ENCODE measurements at regions not wholly inside any gene's neighbourhood (a gene's known extent, or its start where the extent isn't known, plus 50 kb on each side); places are given as distances from the start of the nearest gene placed in this dataset.

DNA sequence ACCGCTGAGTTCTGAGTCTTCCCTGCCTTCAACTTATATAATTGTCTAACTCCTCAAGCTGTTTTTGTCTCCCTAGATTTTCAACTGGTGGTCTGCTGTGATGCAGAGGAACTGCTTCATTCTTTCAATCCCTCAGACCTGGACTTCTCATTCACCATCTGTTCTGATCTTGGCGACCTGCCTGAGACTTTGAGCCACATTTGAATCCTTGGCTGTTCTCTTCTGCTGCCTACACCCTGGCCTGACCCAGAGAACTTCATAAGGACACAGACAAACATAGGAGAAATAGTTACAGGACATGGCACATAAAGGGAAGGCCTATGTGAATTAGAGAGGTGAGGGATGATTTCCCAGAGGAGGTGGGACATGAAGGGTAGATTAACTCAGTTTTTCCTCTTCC lies 326.7 kb downstream of the PTEN start:
- H3K27me3 ChIP-seq (ENCODE audit: insufficient read depth, low read length), result no peaks in the 10 kb centered on the region
- H3K4me3 ChIP-seq (ENCODE audit: low read length), result no peak overlapping the region
- peaks cover 18% of the 10 kb centered on the region for H3K4me1 ChIP-seq (ENCODE audit: insufficient read depth, low read length)
- no peaks in the 10 kb centered on the region for H3K9me3 ChIP-seq (ENCODE audit: low read depth, low read length)

DNA sequence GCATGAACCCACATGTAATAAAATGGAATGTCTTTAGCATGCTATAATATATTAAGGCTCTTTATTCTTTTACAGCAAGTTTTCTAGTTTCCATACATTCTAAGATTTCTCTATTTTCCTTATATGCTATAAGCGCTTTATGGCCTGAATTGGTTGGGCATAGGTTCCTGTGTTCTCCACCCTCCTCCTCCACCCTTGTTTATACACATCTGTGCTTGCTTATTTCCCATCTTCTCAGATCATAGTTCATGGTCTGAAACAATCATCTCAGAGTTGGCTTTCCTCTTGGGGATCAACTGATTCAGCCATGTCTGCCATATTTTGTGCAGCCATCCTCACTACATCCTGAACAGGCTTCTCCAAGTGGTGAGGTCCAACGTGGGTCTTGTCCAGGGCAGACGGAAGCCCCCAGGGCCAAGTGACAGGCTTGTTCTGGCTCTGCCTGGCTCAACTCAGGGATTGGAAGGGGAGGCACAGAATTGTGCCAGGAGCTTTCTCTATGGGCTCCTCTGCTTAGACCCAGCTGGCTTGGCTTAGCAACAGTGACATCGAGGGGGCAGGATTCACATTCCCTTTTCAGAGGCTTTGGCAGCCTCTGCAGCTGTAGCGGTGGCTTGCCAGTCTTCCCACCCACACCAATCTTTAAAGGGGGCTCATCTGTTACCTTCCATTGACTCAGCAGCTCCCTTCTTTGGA lies 327.3 kb downstream of the PTEN start:
- peaks cover 18% of the 10 kb centered on the region for H3K4me1 ChIP-seq (ENCODE audit: insufficient read depth, low read length)

DNA sequence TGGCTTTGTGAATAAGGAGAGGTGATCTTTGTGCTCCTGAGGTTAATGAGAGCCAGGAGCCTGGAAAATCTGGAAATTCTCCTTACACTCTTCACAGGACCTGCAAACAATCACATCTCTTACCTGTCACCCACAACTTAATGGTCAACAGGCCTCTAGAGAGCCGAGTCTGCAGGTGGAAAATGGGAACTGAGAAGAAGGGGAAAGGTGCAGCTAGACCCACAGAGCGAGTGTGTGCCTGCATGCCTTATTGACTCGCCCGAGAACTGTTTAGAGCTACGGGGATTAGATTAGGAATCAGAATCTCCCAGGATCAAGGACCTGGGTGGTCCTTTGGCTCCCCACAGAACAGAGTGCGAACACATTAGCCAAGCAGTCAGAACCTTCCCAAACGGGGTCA lies 329.6 kb downstream of the PTEN start:
- H3K9me3 ChIP-seq (ENCODE audit: low read depth, low read length), result no peaks in the 10 kb centered on the region
- H3K27me3 ChIP-seq (ENCODE audit: insufficient read depth, low read length), result no peaks in the 10 kb centered on the region
- no peak overlapping the region for H3K4me3 ChIP-seq (ENCODE audit: low read length)
- peaks cover 9% of the 10 kb centered on the region for H3K4me1 ChIP-seq (ENCODE audit: insufficient read depth, low read length)

More for the DNA sequence above, 327.3 kb downstream of the PTEN start:
- H3K9me3 ChIP-seq (ENCODE audit: low read depth, low read length), result no peaks in the 10 kb centered on the region
- no peaks in the 10 kb centered on the region for H3K27me3 ChIP-seq (ENCODE audit: insufficient read depth, low read length)
- no peak overlapping the region for H3K4me3 ChIP-seq (ENCODE audit: low read length)

GRCh38 chr10:88194041-88194887 lies 330.8 kb downstream of the PTEN start:
- no peaks in the 10 kb centered on the region for H3K27me3 ChIP-seq (ENCODE audit: insufficient read depth, low read length)
- H3K4me1 ChIP-seq (ENCODE audit: insufficient read depth, low read length), result peaks cover 7% of the 10 kb centered on the region
- no peaks in the 10 kb centered on the region for H3K9me3 ChIP-seq (ENCODE audit: low read depth, low read length)
- no peak overlapping the region for H3K4me3 ChIP-seq (ENCODE audit: low read length)

DNA sequence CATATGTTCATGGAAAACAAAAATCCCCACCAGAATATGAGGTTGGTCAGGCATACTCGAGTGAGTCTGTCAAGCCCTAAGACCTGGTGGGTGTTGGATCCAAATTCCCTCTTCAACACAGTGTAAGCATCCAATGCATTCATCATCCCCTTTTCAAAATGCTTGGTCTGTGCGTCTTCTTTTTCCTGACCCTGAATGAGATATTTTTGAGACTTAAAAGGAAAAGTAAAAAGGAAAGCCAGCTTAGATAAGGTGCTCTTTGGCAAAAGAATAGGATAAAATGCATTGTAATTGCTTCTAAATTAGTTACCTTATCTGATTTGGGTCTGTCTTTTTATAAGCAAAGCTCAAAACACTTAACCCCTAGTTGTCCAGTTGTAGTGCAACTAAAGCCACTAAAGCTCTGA lies 331.5 kb downstream of the PTEN start:
- peaks cover 7% of the 10 kb centered on the region for H3K4me1 ChIP-seq (ENCODE audit: insufficient read depth, low read length)
- no peaks in the 10 kb centered on the region for H3K27me3 ChIP-seq (ENCODE audit: insufficient read depth, low read length)
- H3K4me3 ChIP-seq (ENCODE audit: low read length), result no peak overlapping the region
- no peaks in the 10 kb centered on the region for H3K9me3 ChIP-seq (ENCODE audit: low read depth, low read length)

- Histone ChIP-seq H3K4me1 (ENCODE audit: insufficient read depth, low read length) (peaks cover 7% of the 10 kb centered on the region), H3K27me3 (ENCODE audit: insufficient read depth, low read length) (no peaks in the 10 kb centered on the region), H3K4me3 (ENCODE audit: low read length) (no peak overlapping the region), H3K9me3 (ENCODE audit: low read depth, low read length) (no peaks in the 10 kb centered on the region)
Observed at GRCh38 chr10:88195841-88196240, 332.4 kb downstream of the PTEN start.

GRCh38 chr10:88196291-88196690 lies 332.9 kb downstream of the PTEN start:
- H3K9me3 ChIP-seq (ENCODE audit: low read depth, low read length), result no peaks in the 10 kb centered on the region
- no peak overlapping the region for H3K4me3 ChIP-seq (ENCODE audit: low read length)
- no peaks in the 10 kb centered on the region for H3K27me3 ChIP-seq (ENCODE audit: insufficient read depth, low read length)
- peaks cover 7% of the 10 kb centered on the region for H3K4me1 ChIP-seq (ENCODE audit: insufficient read depth, low read length)

- peaks cover 6% of the 10 kb centered on the region for H3K4me1 ChIP-seq (ENCODE audit: insufficient read depth, low read length)
- no peak overlapping the region for H3K4me3 ChIP-seq (ENCODE audit: low read length)
- H3K27me3 ChIP-seq (ENCODE audit: insufficient read depth, low read length), result no peaks in the 10 kb centered on the region
- no peaks in the 10 kb centered on the region for H3K9me3 ChIP-seq (ENCODE audit: low read depth, low read length)
Observed at GRCh38 chr10:88198023-88198422, 334.6 kb downstream of the PTEN start.

- no peaks in the 10 kb centered on the region for H3K27me3 ChIP-seq (ENCODE audit: insufficient read depth, low read length)
- no peak overlapping the region for H3K4me3 ChIP-seq (ENCODE audit: low read length)
- H3K9me3 ChIP-seq (ENCODE audit: low read depth, low read length), result no peaks in the 10 kb centered on the region
- no peaks in the 10 kb centered on the region for H3K4me1 ChIP-seq (ENCODE audit: insufficient read depth, low read length)
Observed at GRCh38 chr10:88200312-88201032, 337.0 kb downstream of the PTEN start.

- no peaks in the 10 kb centered on the region for H3K9me3 ChIP-seq (ENCODE audit: low read depth, low read length)
- H3K4me3 ChIP-seq (ENCODE audit: low read length), result no peak overlapping the region
- no peaks in the 10 kb centered on the region for H3K4me1 ChIP-seq (ENCODE audit: insufficient read depth, low read length)
- H3K27me3 ChIP-seq (ENCODE audit: insufficient read depth, low read length), result no peaks in the 10 kb centered on the region
Observed at GRCh38 chr10:88205842-88206446, 342.5 kb downstream of the PTEN start.

GRCh38 chr10:88207121-88207546 lies 343.7 kb downstream of the PTEN start:
- no peaks in the 10 kb centered on the region for H3K4me1 ChIP-seq (ENCODE audit: insufficient read depth, low read length)

DNA sequence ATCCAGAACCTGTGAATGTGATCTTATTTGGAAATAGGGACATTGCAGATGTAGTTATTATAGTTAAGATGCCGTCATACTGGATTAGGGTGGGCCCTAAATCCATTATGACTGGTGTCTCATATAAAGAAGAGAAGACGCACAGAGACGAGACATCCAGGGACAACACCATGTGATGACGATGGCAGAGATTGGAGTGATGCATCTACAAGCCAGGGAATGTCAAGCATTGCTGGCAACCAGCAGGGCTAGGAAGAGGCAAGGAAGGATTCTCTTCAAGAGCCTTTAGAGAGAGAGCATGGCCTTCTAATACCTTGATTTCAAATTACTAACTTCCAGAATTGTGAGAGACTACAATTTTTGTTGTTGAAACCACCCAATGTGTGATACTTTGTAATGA lies 345.8 kb downstream of the PTEN start:
- Histone ChIP-seq H3K4me1 (ENCODE audit: insufficient read depth, low read length) (no peaks in the 10 kb centered on the region), H3K27me3 (ENCODE audit: insufficient read depth, low read length) (no peaks in the 10 kb centered on the region), H3K9me3 (ENCODE audit: low read depth, low read length) (no peaks in the 10 kb centered on the region), H3K4me3 (ENCODE audit: low read length) (no peak overlapping the region)

More at GRCh38 chr10:88207121-88207546, 343.7 kb downstream of the PTEN start:
- no peak overlapping the region for H3K4me3 ChIP-seq (ENCODE audit: low read length)
- H3K27me3 ChIP-seq (ENCODE audit: insufficient read depth, low read length), result no peaks in the 10 kb centered on the region
- no peaks in the 10 kb centered on the region for H3K9me3 ChIP-seq (ENCODE audit: low read depth, low read length)

GRCh38 chr10:88209837-88210561 lies 346.6 kb downstream of the PTEN start:
- Histone ChIP-seq H3K4me3 (ENCODE audit: low read length) (no peak overlapping the region), H3K27me3 (ENCODE audit: insufficient read depth, low read length) (no peaks in the 10 kb centered on the region), H3K4me1 (ENCODE audit: insufficient read depth, low read length) (no peaks in the 10 kb centered on the region), H3K9me3 (ENCODE audit: low read depth, low read length) (no peaks in the 10 kb centered on the region)

- Histone ChIP-seq H3K4me3 (ENCODE audit: low read length) (no peak overlapping the region), H3K9me3 (ENCODE audit: low read depth, low read length) (no peaks in the 10 kb centered on the region), H3K4me1 (ENCODE audit: insufficient read depth, low read length) (no peaks in the 10 kb centered on the region), H3K27me3 (ENCODE audit: insufficient read depth, low read length) (no peaks in the 10 kb centered on the region)
Observed at GRCh38 chr10:88211230-88211629, 347.8 kb downstream of the PTEN start.

Data from mononuclear cell (primary cell).